NCI-H2107 treated with DMSO at 0.1 percent for 48 hours (cell line): ENCODE measurements at regions not wholly inside any gene's neighbourhood (a gene's known extent, or its start where the extent isn't known, plus 50 kb on each side); places are given as distances from the start of the nearest gene placed in this dataset.
"Not testable (repeated sequence)": the region's sequence is repeated elsewhere in the genome, so short reads cannot be mapped to it uniquely, and the experiment has no call there.

Source experiments
- DNase-seq: peaks from one replicate; lab custom pipeline; 2025; ENCODE audit not compliant: unreplicated experiment; lab: John Stamatoyannopoulos, UW

DNA sequence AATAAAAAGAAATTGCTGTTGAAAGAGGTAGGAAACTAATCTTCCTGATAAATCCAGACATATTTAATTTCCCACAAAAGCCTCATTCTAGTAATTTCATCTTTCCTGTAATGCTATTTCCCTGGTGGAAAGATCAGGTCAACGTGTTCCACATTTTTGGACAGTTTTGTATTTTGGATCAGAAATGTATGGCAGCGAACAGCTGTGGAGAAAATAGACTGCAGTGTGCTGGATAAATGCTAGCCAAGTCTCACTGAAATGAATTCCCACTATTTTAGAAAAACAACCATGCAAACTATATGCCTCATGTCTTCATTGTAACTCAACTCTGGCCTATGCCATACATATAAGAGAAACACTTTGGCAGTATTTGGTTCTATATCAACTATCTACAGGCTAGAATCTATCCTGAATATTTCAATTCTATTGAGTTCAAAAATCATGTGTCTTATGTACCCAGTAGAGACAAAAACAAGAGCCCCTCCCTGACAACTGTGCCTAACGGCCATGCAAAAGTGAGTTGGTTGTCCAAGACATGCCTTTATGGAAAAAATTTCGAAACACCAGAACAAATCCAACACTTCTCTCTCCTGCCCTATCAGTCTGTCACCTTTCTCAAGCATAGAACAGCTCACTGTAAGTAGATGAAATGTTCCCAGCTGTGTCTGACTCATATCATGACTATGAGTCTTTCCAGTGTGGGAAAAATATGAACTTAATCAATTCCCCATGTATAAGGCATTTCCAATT lies 191.3 kb upstream of the NREP start:
- no peak for DNase-seq

DNA sequence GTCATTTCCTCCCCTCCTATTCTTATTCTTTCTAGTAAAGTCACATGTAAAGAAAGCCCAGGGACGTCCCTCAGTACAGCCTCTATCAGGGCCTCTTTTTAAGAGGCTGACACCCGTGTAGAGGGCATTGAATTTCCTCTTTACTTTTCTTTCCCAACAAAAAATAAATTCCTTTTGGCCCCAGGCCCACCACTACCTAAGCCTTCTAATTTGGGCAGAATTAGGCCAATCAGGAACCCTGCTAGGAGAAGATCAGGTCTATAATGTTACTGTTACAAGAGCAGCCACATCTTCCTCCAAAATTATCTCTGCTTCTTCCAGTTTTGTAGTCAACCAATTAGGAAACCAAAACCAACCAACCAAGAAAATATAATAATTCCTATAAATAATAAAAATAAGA lies 189.6 kb upstream of the NREP start:
- no peak for DNase-seq

DNA sequence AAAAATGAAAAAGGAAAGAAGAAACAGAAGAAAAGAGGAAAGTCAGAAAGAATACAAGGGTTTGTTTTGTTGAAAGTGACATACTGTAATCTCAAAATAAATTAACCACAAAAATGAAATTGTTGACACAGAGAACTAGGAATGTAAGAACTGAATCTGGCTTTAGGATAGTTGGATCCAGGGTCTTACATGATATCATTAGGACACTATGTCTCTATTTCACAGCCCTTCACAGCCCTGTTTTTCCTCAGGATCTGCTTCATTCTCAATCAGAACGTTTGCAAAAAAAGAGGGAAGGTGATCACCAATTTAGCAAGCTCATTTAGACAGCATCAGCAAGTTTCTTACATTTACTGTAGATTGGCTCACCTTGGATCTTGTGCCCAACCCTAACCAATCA lies 188.5 kb upstream of the NREP start:
- DNase-seq: no peak

DNA sequence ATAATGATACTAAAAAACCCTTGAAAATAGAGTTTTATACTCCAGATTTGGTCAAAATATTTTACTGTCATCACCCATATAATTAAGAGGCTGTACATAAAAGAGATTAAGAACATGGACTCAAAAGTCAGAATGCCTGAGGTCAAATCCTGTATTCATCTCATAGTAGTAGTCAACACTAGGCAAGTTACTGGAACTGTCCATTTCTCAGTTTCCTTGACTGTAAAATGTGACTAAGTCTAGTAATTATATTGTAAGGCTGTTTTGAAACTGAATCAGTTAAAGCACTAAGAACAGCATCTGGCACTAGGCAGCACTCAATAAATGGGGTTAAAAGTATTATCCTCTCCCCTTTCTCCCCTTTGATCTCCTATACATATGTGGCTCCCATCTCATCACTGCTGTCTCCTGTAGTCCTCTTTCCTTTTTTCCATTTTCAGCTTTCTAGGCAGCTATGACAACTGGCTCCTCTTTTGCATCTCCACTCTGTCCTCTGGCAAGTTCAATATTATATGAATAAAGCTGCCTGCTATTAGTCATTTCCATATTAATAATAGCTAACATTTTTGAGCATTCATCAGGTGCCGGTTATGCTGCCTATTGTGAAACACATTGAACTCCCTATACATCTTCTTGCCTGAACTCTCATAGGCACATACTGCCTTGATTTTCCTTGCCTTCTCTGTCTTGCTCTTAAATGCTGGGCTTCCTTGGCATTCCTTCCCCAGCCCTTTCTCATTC lies 185.8 kb upstream of the NREP start:
- no peak for DNase-seq

DNA sequence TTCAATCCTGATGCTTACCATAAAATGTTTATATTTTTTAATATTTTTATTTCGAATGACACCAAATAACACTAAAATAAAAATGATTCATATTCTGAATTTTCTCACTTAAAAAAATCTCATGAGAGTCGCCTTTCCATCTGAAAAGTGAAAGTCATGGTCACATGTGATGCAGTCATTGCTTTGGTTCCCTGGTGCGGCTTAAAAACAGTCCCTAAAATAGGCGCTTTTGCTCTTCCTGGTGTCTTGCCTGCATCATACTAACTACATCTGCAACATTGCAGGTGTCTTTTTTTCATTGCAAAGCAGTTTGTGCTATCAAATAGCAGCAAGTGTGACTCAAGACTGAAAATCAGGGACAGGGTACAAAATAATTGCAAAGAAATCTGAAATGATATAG lies 185.2 kb upstream of the NREP start:
- no peak for DNase-seq

DNA sequence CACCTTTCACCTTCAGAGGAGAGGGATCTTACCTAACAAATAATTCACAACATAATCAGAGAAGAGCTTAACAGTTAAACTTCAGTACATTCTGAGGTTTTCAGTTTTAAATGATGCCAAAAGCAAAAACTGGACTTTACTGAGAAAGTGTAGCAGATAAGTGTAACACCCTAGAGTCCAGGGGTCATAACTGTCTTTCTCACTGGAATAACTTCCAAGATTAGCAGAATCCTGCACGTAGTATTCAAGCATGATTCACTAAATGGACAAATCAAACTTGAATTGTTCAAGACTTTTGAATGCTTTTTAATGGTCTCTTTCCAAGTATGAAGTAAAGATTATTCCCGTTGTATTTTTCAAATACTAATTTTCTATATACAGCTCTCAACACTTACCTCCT lies 180.1 kb upstream of the NREP start:
- no peak for DNase-seq

DNA sequence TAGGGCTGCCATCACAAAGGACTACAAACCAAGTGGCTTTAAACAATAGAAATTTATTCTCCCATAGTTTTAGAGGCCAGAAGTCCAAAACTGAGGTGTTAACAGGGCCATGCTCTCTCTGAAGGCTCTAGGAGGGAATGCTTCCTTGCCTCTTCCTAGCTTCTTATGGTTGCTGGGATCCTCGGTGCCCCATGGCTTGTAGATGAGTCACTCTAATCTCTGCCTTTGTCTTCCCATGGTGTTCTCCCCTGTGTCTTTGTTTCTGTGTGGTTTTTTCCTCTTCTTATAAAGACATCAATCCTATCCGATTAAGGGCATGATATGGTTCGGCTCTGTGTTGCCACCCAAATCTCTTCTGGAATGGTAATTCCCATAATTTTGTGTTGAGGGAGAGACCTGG lies 178.8 kb upstream of the NREP start:
- no peak for DNase-seq

DNA sequence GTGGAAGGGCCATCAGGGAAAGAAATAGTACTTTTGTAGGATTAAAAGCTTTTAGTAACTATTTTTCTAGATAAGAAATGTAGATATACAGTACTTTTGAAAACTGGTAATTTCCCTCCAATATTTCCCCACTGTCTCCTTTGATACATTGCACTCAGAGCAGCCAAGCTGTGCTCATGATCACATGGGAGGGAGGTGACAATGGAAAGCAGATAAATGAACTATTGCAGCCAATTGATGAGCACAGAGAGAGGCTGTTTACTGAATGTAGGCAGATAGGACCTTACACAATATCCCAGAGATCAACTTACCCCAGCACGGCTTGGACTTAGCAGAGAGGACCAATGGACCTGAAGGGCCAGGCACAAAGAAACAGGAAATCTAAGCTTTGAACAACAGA lies 178.0 kb upstream of the NREP start:
- no peak for DNase-seq

DNA sequence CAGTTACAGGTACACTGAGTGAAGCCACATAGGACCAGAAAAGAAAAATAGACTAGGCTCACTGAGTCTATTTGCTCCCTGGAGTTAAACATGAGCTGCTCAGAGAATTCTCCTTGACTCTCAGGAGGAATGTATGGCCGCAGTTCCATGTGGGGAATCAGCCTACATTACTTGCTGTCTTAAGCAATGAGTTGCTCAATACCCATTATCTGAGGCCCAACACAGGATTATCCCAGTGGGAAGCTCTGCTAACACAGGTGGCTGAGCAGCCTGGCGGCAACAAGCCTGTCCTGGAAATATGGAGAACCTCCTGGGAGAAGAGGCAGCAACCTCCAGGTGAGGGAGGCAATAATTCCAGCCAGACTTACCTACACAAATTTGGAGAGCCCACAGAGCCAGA lies 177.5 kb upstream of the NREP start:
- no peak for DNase-seq

DNA sequence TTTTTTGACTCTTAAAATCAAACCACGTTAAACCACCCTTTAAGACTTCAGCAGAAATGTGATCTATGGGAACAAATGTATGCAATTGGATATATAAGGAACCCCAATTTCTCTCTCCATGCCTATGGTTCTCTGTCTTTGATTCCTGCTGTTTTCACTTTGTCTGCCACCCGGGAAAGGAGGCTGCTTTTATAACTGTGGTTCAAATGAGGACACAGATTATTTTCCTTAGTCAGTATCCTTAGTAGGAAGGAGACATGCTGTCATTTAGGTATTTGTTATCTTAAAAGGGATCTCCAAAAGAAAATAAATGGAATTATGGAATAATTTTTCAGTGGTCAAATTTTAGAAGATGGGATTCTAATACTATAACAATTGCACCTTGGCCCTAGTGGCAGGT lies 176.1 kb upstream of the NREP start:
- no peak for DNase-seq

DNA sequence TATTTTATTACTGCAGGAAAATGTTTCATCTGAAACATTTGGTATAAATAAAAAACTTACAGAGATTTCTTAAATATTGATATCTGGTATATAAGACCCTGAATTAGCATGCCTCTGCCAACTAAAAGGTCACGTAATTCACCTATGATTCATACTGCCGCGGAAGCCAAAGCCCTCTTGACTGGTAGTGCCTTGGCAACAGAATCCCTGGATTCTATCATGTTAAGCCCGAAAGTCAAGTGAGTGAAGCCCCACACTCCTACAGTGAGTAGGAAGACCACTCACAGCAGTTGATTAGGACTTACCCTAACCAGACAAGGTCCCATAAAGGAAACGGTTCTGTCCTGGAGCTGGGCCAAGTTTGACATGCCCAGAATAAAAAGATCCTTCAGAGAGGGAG lies 175.6 kb upstream of the NREP start:
- DNase-seq: no peak

DNA sequence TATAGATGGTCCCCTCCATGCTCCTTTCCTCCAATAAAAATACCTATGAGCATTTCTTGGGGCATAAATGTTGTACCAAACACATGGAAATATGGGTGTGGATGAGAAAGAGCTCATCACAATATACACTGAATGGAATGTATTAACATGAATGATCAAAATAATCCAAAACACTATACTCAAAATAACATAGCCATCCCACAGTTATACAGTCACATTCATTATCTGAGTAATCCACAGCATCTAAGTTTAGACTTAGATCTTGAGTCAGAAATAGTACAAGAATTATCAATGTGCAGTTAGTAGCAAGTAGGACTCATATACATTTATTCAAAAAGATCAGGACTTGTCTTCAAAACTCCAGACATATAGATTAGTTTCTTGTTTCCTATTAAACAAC lies 175.2 kb upstream of the NREP start:
- DNase-seq: no peak

DNA sequence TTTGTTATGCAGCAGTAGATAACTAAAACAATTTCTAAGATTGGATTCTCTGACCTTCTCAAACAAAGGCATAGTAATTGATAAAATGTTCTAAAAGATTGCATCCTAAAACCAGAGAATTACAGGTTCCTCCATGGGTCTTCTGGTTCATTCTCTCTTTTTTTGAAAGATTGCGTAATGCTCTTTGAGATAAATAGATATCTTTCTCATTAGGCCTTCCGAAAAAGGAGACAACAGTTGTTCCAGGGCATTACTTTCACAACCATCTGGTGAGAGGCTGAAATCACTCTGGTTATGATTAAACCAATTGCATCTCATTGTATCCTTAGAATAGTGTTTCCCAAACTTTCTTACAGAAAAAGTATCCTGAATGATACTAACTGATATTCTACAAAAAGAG lies 174.7 kb upstream of the NREP start:
- DNase-seq: no peak

DNA sequence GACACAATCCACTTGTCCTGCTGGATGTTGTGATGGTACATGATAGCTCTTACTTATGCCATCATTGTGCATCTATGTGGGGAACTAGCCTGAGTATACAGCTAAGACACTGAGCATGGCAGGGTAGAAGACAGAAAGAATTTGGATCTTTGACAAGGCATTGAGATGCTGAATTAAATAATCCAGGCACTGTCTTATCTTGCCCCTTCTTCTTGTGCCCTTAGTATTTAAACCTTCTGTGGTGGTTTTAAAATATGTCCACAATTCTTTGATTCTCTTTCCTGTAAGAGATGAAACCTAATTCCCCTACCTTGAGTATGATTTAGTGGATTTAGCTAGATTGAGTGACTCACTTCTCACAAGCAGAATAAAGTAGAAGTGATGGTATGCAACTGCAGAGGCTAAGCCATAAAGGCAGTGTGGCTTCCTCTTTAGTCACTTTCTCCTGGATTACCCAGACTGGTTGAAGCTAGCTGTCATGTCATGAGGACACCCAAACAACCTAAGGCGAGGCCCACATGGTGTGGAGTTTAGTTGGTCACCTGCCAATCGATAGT lies 174.0 kb upstream of the NREP start:
- no peak for DNase-seq

DNA sequence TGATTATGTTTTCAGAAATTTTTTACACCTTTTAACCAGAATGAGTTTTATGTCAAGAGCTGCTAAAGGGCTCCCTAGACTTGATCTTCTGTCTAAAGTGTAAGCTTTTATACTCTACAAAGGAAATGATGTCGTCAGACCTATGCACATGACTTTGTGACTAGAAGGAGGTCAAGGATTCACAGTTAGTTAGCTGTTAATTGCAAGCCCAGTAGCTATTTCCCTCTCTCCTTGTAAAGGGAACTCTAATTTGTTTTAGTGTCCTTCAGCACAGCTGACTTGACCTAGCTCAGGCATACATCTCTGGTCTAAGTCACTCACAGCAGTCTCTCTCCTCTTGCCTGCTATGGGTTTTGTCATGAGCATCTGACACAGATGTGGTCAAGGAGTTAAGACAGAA lies 173.5 kb upstream of the NREP start:
- DNase-seq: no peak

DNA sequence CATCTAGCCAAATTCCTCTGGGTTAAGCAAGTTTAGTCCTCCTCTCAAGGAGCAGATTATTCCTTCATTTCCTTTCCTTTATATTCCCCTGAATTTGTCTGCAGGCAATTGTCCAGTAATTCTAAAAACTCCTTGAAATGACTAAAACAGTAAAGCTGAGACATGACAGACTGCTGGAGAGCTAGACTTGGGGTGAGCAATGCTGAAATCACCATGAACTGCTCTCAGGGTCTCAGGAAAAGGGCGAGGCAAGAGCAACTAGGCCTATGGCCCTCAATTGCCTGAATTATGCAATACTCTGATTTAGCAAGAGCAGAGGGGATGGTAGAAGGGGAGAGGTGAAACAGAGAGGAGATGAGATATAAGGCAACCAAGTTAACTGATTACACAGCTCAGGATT lies 172.9 kb upstream of the NREP start:
- DNase-seq: no peak

DNA sequence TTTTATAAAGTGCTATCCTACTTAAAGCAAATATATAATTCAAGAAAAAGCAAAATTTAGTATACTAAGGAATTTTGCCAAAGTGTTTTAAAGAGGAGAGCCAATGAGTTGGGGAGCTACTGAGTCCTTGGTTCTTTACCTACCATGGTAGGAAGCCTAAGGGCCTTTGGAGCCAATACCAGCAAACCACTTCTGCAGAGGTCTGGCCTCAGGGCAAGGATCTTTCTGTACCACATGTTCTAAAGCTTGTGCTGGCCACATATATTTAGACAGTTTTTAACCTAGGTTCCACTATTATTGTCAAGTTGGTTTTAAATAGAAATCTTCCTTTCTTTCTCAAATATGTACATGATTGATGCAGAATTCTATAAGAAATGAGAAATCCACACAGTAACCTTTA lies 172.3 kb upstream of the NREP start:
- no peak for DNase-seq

DNA sequence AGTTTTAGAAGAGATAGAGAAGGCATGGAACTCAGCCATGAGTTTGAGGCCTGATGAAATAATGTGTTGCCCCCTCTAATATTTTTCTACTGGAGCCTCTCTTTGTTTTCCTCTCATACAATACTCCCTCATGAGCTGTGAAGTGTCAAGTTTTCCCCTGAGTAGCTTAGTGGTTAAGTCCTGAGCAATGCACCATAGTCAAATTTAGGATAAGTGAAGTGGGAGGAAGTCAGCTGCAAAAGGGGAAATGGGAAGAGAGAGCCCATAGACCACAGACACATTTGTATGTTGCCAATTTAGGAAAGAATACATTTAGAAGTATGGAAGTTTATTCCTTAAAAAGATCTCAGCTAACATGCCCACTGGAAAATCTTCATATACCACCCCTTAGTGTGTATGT lies 171.5 kb upstream of the NREP start:
- no peak for DNase-seq

DNA sequence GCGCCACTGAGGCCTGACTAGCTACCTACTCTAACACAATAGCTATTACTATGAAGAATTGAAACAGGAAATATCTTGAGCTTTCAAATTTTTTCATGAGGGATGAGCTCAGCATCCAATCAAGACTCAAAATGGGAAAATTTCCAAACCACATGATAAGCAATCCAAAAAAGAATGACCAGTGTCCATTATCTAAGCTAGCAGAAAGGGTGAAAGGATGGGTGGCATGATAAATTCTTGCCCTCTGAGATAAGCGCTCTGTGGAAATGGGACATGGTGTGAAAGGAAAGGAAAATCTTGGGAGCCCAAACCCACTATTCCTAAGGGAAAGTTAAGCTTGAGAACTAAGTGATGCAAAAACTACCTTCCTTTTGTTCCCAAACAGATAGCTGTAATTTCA lies 170.2 kb upstream of the NREP start:
- DNase-seq: no peak

DNA sequence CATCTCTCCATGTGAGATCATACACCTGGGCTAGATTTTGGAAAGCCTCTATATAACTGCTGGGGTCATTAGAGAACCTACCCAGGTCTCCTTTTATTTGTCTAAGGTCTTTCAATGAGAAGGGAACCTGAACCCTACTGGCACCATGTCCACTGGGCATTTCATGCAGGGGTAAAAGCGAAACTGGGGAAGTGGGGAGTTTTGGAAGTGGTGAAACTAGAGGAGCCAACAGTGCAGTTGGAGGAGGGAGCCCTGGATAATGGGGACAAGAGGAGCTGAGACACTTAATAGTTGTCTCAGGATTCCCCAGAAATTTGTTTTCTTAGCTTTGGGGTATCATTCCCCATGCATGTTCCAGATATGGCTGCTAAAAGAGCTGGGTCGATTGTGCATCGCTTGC lies 169.0 kb upstream of the NREP start:
- DNase-seq: no peak

DNA sequence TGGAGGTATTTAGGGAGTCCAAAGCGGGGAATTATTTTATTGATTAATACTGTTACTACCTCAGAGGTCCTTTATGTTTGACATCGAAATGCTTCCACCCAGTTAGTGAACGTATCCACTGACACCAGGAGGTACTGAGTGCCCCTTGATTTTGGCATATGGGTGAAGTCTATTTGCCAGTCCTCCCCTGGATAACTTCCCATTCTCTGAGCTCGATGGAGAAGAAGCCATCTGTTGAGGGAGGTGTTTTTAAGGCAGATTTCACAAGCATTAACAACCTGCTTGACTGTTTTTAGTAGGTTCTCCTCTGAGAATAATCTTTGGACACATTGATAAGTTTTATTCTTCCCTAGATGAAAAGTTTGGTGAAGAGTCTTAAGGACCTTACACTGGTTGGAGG lies 165.3 kb upstream of the NREP start:
- no peak for DNase-seq

DNA sequence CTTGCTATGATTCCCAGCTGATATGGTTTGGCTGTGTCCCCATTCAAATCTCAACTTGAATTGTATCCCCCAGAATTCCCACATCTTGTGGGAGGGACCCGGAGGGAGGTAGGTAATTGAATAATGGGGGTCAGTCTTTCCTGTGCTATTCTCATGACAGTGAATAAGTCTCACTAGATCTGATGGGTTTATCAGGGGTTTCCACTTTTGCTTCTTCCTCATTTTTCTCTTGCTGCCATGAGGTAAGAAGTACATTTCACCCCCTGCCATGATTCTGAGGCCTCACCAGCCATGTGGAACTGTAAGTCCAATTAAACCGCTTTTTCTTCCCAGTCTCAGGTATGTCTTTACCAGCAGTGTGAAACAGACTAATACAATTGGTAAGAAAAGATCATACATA lies 164.7 kb upstream of the NREP start:
- not testable (repeated sequence) for DNase-seq
